Loucy (cell line): ENCODE measurements at regions not wholly inside any gene's neighbourhood (a gene's known extent, or its start where the extent isn't known, plus 50 kb on each side); places are given as distances from the start of the nearest gene placed in this dataset.

Source experiments
- EZH2phosphoT487 ChIP-seq: fragments of 200-600 bp; IDR thresholded peaks from 2 replicates; pipeline ENCODE4 v1.6.1; 2018; ENCODE audit warnings: antibody characterized with exemption, mild to moderate bottlenecking, moderate library complexity, borderline replicate concordance
- TF ChIP-seq, protein P1 (sequence below): fragments of 200-600 bp; sonication (generic); conservative IDR thresholded peaks from 2 replicates; pipeline ENCODE4 v1.5.1; 2014; ENCODE audit warnings: mild to moderate bottlenecking, antibody characterized with exemption, low read length

DNA sequence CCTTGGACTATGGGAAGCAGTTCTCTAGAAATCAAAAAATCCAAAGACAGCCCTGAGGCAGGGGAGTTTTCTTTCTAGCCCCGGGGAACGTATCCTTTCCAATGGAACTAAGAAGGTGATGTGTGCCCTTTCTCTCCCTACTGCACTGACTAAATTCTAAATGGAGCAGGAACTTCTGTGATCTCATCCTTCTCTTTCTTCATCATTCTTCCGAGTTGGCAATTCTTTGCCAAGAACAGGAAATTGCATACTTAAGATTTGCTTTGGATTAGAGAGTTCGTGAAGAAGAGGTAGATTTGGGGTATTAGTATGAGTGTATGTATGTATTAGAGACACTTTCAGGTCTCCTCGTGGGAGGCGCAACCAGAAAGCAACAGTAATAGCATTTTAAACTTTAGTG lies 178.0 kb upstream of the PIK3R1 start:
- TF ChIP-seq, protein P1, sequence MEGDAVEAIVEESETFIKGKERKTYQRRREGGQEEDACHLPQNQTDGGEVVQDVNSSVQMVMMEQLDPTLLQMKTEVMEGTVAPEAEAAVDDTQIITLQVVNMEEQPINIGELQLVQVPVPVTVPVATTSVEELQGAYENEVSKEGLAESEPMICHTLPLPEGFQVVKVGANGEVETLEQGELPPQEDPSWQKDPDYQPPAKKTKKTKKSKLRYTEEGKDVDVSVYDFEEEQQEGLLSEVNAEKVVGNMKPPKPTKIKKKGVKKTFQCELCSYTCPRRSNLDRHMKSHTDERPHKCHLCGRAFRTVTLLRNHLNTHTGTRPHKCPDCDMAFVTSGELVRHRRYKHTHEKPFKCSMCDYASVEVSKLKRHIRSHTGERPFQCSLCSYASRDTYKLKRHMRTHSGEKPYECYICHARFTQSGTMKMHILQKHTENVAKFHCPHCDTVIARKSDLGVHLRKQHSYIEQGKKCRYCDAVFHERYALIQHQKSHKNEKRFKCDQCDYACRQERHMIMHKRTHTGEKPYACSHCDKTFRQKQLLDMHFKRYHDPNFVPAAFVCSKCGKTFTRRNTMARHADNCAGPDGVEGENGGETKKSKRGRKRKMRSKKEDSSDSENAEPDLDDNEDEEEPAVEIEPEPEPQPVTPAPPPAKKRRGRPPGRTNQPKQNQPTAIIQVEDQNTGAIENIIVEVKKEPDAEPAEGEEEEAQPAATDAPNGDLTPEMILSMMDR = no peak
- TF ChIP-seq EZH2phosphoT487 = no peak
